Activated naive CD4-positive, alpha-beta T cell treated with anti-CD3 and anti-CD28 coated beads, Interleukin-2, amount 50 U/mL, for 72 hours (primary cell): ENCODE measurements at regions not wholly inside any gene's neighbourhood (a gene's known extent, or its start where the extent isn't known, plus 50 kb on each side); places are given as distances from the start of the nearest gene placed in this dataset.
"Not testable (repeated sequence)": the region's sequence is repeated elsewhere in the genome, so short reads cannot be mapped to it uniquely, and the experiment has no call there.

Experiments used
- ATAC-seq, 2 donors: fragments of 150-1000 bp; cut with Tn5 transposase; 2 replicates each; pipeline ENCODE4 v1.10.0; 2021; ENCODE audit warnings: mild to moderate bottlenecking in 2 of 2, moderate library complexity in 2 of 2
- DNase-seq, 2 donors: peaks; one replicate each; pipeline ENCODE4 v3.0.0; 2021 to 2022; ENCODE audit warnings: low spot score in 2 of 2
- H3K27ac Mint-ChIP-seq, 2 donors: one replicate each; pipeline ENCODE4 v1.8.0; 2022; ENCODE audit warnings: mild to moderate bottlenecking in 2 of 2, mixed read lengths in 2 of 2
- H3K36me3 Mint-ChIP-seq, 2 donors: one replicate each; pipeline ENCODE4 v1.8.0; 2022; ENCODE audit warnings: mixed read lengths in 2 of 2
- H3K9me3 Mint-ChIP-seq, 2 donors: one replicate each; pipeline ENCODE4 v1.8.0; 2022; ENCODE audit warnings: mixed read lengths in 2 of 2

GRCh38 chr9:97136421-97136820 is 97.5 kb upstream of the CTSV start:
- no peak for DNase-seq
- Mint-ChIP-seq H3K27ac (no peak overlapping the region), H3K36me3 (no peaks in the 10 kb centered on the region), H3K9me3 (peaks cover 0 to 3% of the 10 kb centered on the region in 2 donors)
- no peak for ATAC-seq

- not testable (repeated sequence) for ATAC-seq, H3K27ac Mint-ChIP-seq, H3K9me3 Mint-ChIP-seq, DNase-seq, H3K36me3 Mint-ChIP-seq
These were observed 95.0 kb upstream of the CTSV start for GRCh38 chr9:97133966-97134365.

GRCh38 chr9:97132865-97133264 is 93.9 kb upstream of the CTSV start:
- Mint-ChIP-seq H3K27ac (no peak overlapping the region), H3K9me3 (no peaks in the 10 kb centered on the region), H3K36me3 (no peaks in the 10 kb centered on the region)
- DNase-seq (no peak), ATAC-seq (no peak)

- H3K9me3 Mint-ChIP-seq, H3K27ac Mint-ChIP-seq, DNase-seq, H3K36me3 Mint-ChIP-seq, ATAC-seq: not testable (repeated sequence)
These were observed 91.9 kb upstream of the CTSV start for GRCh38 chr9:97130864-97131263.

GRCh38 chr9:97130387-97130786 is 91.4 kb upstream of the CTSV start:
- not testable (repeated sequence) for ATAC-seq, H3K9me3 Mint-ChIP-seq, H3K27ac Mint-ChIP-seq, DNase-seq, H3K36me3 Mint-ChIP-seq

GRCh38 chr9:97128919-97129318 is 90.0 kb upstream of the CTSV start:
- no peak overlapping the region for H3K27ac Mint-ChIP-seq
- H3K36me3 Mint-ChIP-seq: no peaks in the 10 kb centered on the region
- no peaks in the 10 kb centered on the region for H3K9me3 Mint-ChIP-seq
- DNase-seq: no peak
- no peak for ATAC-seq

GRCh38 chr9:97124256-97124655 is 85.3 kb upstream of the CTSV start:
- H3K27ac Mint-ChIP-seq: no peak overlapping the region
- peaks cover 0 to 12% of the 10 kb centered on the region in 2 donors for H3K36me3 Mint-ChIP-seq
- no peak for ATAC-seq
- DNase-seq: no peak
- peaks cover 3 to 4% of the 10 kb centered on the region in 2 donors for H3K9me3 Mint-ChIP-seq

GRCh38 chr9:97110696-97111095 is 71.8 kb upstream of the CTSV start:
- ATAC-seq (no peak), DNase-seq (no peak)
- H3K36me3 Mint-ChIP-seq: no peaks in the 10 kb centered on the region
- H3K9me3 Mint-ChIP-seq: no peaks in the 10 kb centered on the region
- no peak overlapping the region for H3K27ac Mint-ChIP-seq

- Mint-ChIP-seq H3K9me3 (no peaks in the 10 kb centered on the region), H3K36me3 (no peaks in the 10 kb centered on the region), H3K27ac (no peak overlapping the region)
- ATAC-seq (peak; percentile 54 to 66), DNase-seq (peak in 1 of 2 donors; percentile 29)
These were observed 70.4 kb upstream of the CTSV start for GRCh38 chr9:97109194-97109811.

GRCh38 chr9:97105220-97105619 is 66.3 kb upstream of the CTSV start:
- H3K36me3 Mint-ChIP-seq, H3K27ac Mint-ChIP-seq, DNase-seq, ATAC-seq, H3K9me3 Mint-ChIP-seq: not testable (repeated sequence)

- H3K36me3 Mint-ChIP-seq, ATAC-seq, H3K27ac Mint-ChIP-seq, DNase-seq, H3K9me3 Mint-ChIP-seq: not testable (repeated sequence)
These were observed 64.9 kb upstream of the CTSV start for GRCh38 chr9:97103613-97104383.

- ATAC-seq, H3K36me3 Mint-ChIP-seq, H3K9me3 Mint-ChIP-seq, DNase-seq, H3K27ac Mint-ChIP-seq: not testable (repeated sequence)
These were observed 60.6 kb upstream of the CTSV start for GRCh38 chr9:97099540-97099939.

- ATAC-seq (no peak), DNase-seq (no peak)
- Mint-ChIP-seq H3K27ac (no peak overlapping the region), H3K36me3 (peaks cover 0 to 5% of the 10 kb centered on the region in 2 donors), H3K9me3 (no peaks in the 10 kb centered on the region)
These were observed 57.9 kb upstream of the CTSV start for GRCh38 chr9:97096793-97097192.

- not testable (repeated sequence) for H3K9me3 Mint-ChIP-seq, ATAC-seq, H3K36me3 Mint-ChIP-seq, H3K27ac Mint-ChIP-seq, DNase-seq
These were observed 50.4 kb upstream of the CTSV start for GRCh38 chr9:97089361-97089760.
